ENCODE measurements at regions not wholly inside any gene's neighbourhood (a gene's known extent, or its start where the extent isn't known, plus 50 kb on each side); places are given as distances from the start of the nearest gene placed in this dataset.

DNA sequence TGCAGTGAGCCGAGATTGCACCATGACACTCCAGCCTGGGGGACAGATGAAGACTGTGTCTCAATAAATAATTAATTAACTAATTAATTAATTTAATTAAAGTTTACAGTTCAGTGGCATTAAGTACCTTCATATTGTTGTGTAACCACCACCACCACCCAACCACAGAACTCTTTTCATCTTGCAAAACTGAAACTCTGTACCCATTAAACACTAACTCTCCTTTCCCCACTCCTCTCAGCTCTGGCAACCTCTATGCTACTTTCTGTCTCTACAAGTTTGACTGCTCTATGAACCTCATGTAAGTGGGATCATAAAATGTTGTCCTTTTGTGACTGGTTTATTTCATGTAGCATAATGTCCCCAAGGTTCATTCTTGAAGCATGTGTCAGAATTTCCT lies 259.3 kb upstream of the MDFIC2 start:
- TF ChIP-seq, protein P1, sequence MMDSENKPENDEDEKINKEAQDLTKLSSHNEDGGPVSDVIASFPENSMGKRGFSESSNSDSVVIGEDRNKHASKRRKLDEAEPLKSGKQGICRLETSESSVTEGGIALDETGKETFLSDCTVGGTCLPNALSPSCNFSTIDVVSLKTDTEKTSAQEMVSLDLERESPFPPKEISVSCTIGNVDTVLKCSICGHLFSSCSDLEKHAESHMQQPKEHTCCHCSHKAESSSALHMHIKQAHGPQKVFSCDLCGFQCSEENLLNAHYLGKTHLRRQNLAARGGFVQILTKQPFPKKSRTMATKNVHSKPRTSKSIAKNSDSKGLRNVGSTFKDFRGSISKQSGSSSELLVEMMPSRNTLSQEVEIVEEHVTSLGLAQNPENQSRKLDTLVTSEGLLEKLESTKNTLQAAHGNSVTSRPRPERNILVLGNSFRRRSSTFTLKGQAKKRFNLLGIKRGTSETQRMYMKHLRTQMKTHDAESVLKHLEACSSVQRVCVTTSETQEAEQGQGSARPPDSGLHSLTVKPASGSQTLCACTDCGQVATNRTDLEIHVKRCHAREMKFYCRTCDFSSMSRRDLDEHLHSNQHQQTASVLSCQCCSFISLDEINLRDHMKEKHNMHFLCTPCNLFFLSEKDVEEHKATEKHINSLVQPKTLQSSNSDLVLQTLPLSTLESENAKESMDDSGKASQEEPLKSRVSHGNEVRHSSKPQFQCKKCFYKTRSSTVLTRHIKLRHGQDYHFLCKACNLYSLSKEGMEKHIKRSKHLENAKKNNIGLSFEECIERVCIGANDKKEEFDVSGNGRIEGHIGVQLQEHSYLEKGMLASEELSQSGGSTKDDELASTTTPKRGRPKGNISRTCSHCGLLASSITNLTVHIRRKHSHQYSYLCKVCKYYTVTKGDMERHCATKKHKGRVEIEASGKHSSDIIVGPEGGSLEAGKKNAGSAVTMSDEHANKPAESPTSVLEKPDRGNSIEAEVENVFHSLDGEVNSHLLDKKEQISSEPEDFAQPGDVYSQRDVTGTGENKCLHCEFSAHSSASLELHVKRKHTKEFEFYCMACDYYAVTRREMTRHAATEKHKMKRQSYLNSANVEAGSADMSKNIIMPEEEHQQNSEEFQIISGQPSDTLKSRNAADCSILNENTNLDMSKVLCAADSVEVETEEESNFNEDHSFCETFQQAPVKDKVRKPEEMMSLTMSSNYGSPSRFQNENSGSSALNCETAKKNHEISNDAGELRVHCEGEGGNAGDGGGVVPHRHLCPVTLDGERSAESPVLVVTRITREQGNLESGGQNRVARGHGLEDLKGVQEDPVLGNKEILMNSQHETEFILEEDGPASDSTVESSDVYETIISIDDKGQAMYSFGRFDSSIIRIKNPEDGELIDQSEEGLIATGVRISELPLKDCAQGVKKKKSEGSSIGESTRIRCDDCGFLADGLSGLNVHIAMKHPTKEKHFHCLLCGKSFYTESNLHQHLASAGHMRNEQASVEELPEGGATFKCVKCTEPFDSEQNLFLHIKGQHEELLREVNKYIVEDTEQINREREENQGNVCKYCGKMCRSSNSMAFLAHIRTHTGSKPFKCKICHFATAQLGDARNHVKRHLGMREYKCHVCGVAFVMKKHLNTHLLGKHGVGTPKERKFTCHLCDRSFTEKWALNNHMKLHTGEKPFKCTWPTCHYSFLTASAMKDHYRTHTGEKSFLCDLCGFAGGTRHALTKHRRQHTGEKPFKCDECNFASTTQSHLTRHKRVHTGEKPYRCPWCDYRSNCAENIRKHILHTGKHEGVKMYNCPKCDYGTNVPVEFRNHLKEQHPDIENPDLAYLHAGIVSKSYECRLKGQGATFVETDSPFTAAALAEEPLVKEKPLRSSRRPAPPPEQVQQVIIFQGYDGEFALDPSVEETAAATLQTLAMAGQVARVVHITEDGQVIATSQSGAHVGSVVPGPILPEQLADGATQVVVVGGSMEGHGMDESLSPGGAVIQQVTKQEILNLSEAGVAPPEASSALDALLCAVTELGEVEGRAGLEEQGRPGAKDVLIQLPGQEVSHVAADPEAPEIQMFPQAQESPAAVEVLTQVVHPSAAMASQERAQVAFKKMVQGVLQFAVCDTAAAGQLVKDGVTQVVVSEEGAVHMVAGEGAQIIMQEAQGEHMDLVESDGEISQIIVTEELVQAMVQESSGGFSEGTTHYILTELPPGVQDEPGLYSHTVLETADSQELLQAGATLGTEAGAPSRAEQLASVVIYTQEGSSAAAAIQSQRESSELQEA (IDR thresholded peaks at IDR 0.05; ENCODE audit: low read depth), result no peak
- TF ChIP-seq, protein P2, sequence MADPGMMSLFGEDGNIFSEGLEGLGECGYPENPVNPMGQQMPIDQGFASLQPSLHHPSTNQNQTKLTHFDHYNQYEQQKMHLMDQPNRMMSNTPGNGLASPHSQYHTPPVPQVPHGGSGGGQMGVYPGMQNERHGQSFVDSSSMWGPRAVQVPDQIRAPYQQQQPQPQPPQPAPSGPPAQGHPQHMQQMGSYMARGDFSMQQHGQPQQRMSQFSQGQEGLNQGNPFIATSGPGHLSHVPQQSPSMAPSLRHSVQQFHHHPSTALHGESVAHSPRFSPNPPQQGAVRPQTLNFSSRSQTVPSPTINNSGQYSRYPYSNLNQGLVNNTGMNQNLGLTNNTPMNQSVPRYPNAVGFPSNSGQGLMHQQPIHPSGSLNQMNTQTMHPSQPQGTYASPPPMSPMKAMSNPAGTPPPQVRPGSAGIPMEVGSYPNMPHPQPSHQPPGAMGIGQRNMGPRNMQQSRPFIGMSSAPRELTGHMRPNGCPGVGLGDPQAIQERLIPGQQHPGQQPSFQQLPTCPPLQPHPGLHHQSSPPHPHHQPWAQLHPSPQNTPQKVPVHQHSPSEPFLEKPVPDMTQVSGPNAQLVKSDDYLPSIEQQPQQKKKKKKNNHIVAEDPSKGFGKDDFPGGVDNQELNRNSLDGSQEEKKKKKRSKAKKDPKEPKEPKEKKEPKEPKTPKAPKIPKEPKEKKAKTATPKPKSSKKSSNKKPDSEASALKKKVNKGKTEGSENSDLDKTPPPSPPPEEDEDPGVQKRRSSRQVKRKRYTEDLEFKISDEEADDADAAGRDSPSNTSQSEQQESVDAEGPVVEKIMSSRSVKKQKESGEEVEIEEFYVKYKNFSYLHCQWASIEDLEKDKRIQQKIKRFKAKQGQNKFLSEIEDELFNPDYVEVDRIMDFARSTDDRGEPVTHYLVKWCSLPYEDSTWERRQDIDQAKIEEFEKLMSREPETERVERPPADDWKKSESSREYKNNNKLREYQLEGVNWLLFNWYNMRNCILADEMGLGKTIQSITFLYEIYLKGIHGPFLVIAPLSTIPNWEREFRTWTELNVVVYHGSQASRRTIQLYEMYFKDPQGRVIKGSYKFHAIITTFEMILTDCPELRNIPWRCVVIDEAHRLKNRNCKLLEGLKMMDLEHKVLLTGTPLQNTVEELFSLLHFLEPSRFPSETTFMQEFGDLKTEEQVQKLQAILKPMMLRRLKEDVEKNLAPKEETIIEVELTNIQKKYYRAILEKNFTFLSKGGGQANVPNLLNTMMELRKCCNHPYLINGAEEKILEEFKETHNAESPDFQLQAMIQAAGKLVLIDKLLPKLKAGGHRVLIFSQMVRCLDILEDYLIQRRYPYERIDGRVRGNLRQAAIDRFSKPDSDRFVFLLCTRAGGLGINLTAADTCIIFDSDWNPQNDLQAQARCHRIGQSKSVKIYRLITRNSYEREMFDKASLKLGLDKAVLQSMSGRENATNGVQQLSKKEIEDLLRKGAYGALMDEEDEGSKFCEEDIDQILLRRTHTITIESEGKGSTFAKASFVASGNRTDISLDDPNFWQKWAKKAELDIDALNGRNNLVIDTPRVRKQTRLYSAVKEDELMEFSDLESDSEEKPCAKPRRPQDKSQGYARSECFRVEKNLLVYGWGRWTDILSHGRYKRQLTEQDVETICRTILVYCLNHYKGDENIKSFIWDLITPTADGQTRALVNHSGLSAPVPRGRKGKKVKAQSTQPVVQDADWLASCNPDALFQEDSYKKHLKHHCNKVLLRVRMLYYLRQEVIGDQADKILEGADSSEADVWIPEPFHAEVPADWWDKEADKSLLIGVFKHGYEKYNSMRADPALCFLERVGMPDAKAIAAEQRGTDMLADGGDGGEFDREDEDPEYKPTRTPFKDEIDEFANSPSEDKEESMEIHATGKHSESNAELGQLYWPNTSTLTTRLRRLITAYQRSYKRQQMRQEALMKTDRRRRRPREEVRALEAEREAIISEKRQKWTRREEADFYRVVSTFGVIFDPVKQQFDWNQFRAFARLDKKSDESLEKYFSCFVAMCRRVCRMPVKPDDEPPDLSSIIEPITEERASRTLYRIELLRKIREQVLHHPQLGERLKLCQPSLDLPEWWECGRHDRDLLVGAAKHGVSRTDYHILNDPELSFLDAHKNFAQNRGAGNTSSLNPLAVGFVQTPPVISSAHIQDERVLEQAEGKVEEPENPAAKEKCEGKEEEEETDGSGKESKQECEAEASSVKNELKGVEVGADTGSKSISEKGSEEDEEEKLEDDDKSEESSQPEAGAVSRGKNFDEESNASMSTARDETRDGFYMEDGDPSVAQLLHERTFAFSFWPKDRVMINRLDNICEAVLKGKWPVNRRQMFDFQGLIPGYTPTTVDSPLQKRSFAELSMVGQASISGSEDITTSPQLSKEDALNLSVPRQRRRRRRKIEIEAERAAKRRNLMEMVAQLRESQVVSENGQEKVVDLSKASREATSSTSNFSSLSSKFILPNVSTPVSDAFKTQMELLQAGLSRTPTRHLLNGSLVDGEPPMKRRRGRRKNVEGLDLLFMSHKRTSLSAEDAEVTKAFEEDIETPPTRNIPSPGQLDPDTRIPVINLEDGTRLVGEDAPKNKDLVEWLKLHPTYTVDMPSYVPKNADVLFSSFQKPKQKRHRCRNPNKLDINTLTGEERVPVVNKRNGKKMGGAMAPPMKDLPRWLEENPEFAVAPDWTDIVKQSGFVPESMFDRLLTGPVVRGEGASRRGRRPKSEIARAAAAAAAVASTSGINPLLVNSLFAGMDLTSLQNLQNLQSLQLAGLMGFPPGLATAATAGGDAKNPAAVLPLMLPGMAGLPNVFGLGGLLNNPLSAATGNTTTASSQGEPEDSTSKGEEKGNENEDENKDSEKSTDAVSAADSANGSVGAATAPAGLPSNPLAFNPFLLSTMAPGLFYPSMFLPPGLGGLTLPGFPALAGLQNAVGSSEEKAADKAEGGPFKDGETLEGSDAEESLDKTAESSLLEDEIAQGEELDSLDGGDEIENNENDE (IDR thresholded peaks at IDR 0.05; ENCODE audit: low read depth, low read length), result no peak
- TF ChIP-seq, protein P3, sequence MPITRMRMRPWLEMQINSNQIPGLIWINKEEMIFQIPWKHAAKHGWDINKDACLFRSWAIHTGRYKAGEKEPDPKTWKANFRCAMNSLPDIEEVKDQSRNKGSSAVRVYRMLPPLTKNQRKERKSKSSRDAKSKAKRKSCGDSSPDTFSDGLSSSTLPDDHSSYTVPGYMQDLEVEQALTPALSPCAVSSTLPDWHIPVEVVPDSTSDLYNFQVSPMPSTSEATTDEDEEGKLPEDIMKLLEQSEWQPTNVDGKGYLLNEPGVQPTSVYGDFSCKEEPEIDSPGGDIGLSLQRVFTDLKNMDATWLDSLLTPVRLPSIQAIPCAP (CRISPR knock-in tag; IDR thresholded peaks at IDR 0.05; ENCODE audit: borderline replicate concordance), result no peak
- TF ChIP-seq, protein P4, sequence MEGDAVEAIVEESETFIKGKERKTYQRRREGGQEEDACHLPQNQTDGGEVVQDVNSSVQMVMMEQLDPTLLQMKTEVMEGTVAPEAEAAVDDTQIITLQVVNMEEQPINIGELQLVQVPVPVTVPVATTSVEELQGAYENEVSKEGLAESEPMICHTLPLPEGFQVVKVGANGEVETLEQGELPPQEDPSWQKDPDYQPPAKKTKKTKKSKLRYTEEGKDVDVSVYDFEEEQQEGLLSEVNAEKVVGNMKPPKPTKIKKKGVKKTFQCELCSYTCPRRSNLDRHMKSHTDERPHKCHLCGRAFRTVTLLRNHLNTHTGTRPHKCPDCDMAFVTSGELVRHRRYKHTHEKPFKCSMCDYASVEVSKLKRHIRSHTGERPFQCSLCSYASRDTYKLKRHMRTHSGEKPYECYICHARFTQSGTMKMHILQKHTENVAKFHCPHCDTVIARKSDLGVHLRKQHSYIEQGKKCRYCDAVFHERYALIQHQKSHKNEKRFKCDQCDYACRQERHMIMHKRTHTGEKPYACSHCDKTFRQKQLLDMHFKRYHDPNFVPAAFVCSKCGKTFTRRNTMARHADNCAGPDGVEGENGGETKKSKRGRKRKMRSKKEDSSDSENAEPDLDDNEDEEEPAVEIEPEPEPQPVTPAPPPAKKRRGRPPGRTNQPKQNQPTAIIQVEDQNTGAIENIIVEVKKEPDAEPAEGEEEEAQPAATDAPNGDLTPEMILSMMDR (IDR thresholded peaks at IDR 0.05 in 2 of 3, conservative IDR thresholded peaks at IDR 0.05 in 1 of 3; ENCODE audit: insufficient read depth in 2 of 3, low read depth in 1 of 3, low read length in 3 of 3), result no peak
- TF ChIP-seq GABPA (tag; conservative IDR thresholded peaks at IDR 0.05; ENCODE audit: low read depth), result no peak
- TF ChIP-seq EZH2 (IDR thresholded peaks at IDR 0.05; ENCODE audit: borderline replicate concordance, low read depth, low read length), result no peak
